Fibroblast of mammary gland (primary cell): ENCODE measurements at regions not wholly inside any gene's neighbourhood (a gene's known extent, or its start where the extent isn't known, plus 50 kb on each side); places are given as distances from the start of the nearest gene placed in this dataset.
"Not testable (repeated sequence)": the region's sequence is repeated elsewhere in the genome, so short reads cannot be mapped to it uniquely, and the experiment has no call there.

Source experiments
- DNase-seq: peaks from one replicate; pipeline ENCODE4 v3.0.0-alpha.2; 2010; ENCODE audit warnings: low read depth
- H3K4me3 ChIP-seq: 2 replicates; pipeline ENCODE4 v1.5.1; 2011; ENCODE audit warnings: low read depth, mild to moderate bottlenecking, low read length, moderate library complexity; ENCODE audit not compliant: control insufficient read depth
- CTCF ChIP-seq: conservative IDR thresholded peaks from 2 replicates; pipeline ENCODE4 v1.5.1; 2011; ENCODE audit warnings: low read depth, low read length, inconsistent platforms; ENCODE audit not compliant: control insufficient read depth, insufficient read depth

- TF ChIP-seq CTCF: no peak
- no peak for DNase-seq
- no peak overlapping the region for H3K4me3 ChIP-seq
Measured at GRCh38 chr12:114032801-114033200, 66.7 kb upstream of the RBM19 start.

GRCh38 chr12:114030451-114030850, 64.3 kb upstream of the RBM19 start:
- no peak for TF ChIP-seq CTCF
- DNase-seq: no peak
- H3K4me3 ChIP-seq: no peak overlapping the region

- H3K4me3 ChIP-seq: no peak overlapping the region
- no peak for DNase-seq
- no peak for TF ChIP-seq CTCF
Measured at GRCh38 chr12:114026805-114027204, 60.7 kb upstream of the RBM19 start.

GRCh38 chr12:114025935-114026334, 59.8 kb upstream of the RBM19 start:
- H3K4me3 ChIP-seq: no peak overlapping the region
- TF ChIP-seq CTCF: no peak
- no peak for DNase-seq

GRCh38 chr12:114022081-114022480, 56.0 kb upstream of the RBM19 start:
- not testable (repeated sequence) for DNase-seq, H3K4me3 ChIP-seq

- peak; percentile 61 for DNase-seq
- no peak overlapping the region for H3K4me3 ChIP-seq
- no peak for TF ChIP-seq CTCF
Measured at GRCh38 chr12:114018669-114019068, 52.5 kb upstream of the RBM19 start.
